OCI-LY1 (cell line): ENCODE measurements at regions not wholly inside any gene's neighbourhood (a gene's known extent, or its start where the extent isn't known, plus 50 kb on each side); places are given as distances from the start of the nearest gene placed in this dataset.

Experiments
- H2AFZ ChIP-seq: fragments of 200-600 bp; sonication (generic), shearing (Covaris generic); 2 replicates; pipeline ENCODE4 v1.6.0; 2014; ENCODE audit warnings: antibody characterized with exemption, mild to moderate bottlenecking, low read length
- H3F3A ChIP-seq: fragments of 200-600 bp; sonication (generic), shearing (Covaris generic); 2 replicates; pipeline ENCODE4 v1.6.0; 2014; ENCODE audit warnings: mild to moderate bottlenecking, antibody characterized with exemption, low read length, moderate library complexity; ENCODE audit not compliant: insufficient read depth
- H3K27ac ChIP-seq: fragments of 200-600 bp; sonication (generic); 2 replicates; pipeline ENCODE4 v1.5.1; 2014; ENCODE audit warnings: low read length, mixed run types, mild to moderate bottlenecking, low read depth; ENCODE audit not compliant: poor library complexity, severe bottlenecking
- H3K27me3 ChIP-seq: fragments of 200-600 bp; sonication (generic); 2 replicates; pipeline ENCODE4 v1.6.0; 2014; ENCODE audit warnings: antibody characterized with exemption, mild to moderate bottlenecking, low read length, moderate library complexity; ENCODE audit not compliant: insufficient read depth
- H3K36me3 ChIP-seq: fragments of 200-600 bp; sonication (generic); 2 replicates; pipeline ENCODE4 v1.6.1; 2014; ENCODE audit warnings: mild to moderate bottlenecking, antibody characterized with exemption, low read length, moderate library complexity, mixed read lengths; ENCODE audit not compliant: insufficient read depth
- H3K4me1 ChIP-seq: fragments of 200-600 bp; sonication (generic); 2 replicates; pipeline ENCODE4 v1.5.1; 2014; ENCODE audit warnings: mild to moderate bottlenecking, low read length, moderate library complexity; ENCODE audit not compliant: insufficient read depth, severe bottlenecking
- H3K4me2 ChIP-seq: fragments of 200-600 bp; sonication (generic), shearing (Covaris generic); 2 replicates; pipeline ENCODE4 v1.6.1; 2014; ENCODE audit warnings: low read length
- H3K4me3 ChIP-seq: fragments of 200-600 bp; sonication (generic); 2 replicates; pipeline ENCODE4 v1.5.1; 2014; ENCODE audit warnings: low read length, low read depth, mild to moderate bottlenecking, mixed read lengths; ENCODE audit not compliant: poor library complexity, severe bottlenecking
- H3K79me2 ChIP-seq: fragments of 200-600 bp; shearing (Covaris generic); 2 replicates; pipeline ENCODE4 v1.6.1; 2016; ENCODE audit warnings: mixed run types, low read length, mixed read lengths; ENCODE audit not compliant: insufficient read depth
- H3K9ac ChIP-seq: fragments of 200-600 bp; sonication (generic), shearing (Covaris generic); 2 replicates; pipeline ENCODE4 v1.6.1; 2014; ENCODE audit warnings: mild to moderate bottlenecking, low read length, mixed read lengths
- H3K9me2 ChIP-seq: fragments of 200-600 bp; sonication (generic), shearing (Covaris generic); 2 replicates; pipeline ENCODE4 v1.6.1; 2014; ENCODE audit warnings: low read depth, mild to moderate bottlenecking, low read length, mixed read lengths
- H3K9me3 ChIP-seq: fragments of 200-600 bp; shearing (Covaris generic); 2 replicates; pipeline ENCODE4 v1.6.1; 2014; ENCODE audit warnings: low read length, mixed read lengths
- H4K20me1 ChIP-seq: fragments of 200-600 bp; sonication (generic), shearing (Covaris generic); 2 replicates; pipeline ENCODE4 v1.6.0; 2016; ENCODE audit warnings: mild to moderate bottlenecking, low read length; ENCODE audit not compliant: insufficient read depth
- EZH2 ChIP-seq: fragments of 200-600 bp; sonication (generic), shearing (Covaris generic); IDR thresholded peaks from 2 replicates; pipeline ENCODE4 v1.8.0; 2017; ENCODE audit warnings: borderline replicate concordance, mixed run types, mild to moderate bottlenecking, antibody characterized with exemption, low read length, moderate library complexity, mixed read lengths
- TF ChIP-seq, protein P1 (sequence below): fragments of 200-600 bp; sonication (generic), shearing (Covaris generic); IDR thresholded peaks from 2 replicates; pipeline ENCODE4 v1.5.1; 2017; ENCODE audit warnings: mild to moderate bottlenecking, antibody characterized with exemption, low read length, moderate library complexity, mixed read lengths

- no peaks in the 10 kb centered on the region for H3K4me1 ChIP-seq
Observed at GRCh38 chr20:52490711-52491430, 299.3 kb upstream of the ZFP64 start.

GRCh38 chr20:52484438-52484837 lies 292.9 kb upstream of the ZFP64 start:
- no peaks in the 10 kb centered on the region for H3K9me2 ChIP-seq
- H3K9ac ChIP-seq = no peak overlapping the region
- no peaks in the 10 kb centered on the region for H3K4me1 ChIP-seq
- no peaks in the 10 kb centered on the region for H3K9me3 ChIP-seq
- no peak for TF ChIP-seq EZH2
- TF ChIP-seq, protein P1, sequence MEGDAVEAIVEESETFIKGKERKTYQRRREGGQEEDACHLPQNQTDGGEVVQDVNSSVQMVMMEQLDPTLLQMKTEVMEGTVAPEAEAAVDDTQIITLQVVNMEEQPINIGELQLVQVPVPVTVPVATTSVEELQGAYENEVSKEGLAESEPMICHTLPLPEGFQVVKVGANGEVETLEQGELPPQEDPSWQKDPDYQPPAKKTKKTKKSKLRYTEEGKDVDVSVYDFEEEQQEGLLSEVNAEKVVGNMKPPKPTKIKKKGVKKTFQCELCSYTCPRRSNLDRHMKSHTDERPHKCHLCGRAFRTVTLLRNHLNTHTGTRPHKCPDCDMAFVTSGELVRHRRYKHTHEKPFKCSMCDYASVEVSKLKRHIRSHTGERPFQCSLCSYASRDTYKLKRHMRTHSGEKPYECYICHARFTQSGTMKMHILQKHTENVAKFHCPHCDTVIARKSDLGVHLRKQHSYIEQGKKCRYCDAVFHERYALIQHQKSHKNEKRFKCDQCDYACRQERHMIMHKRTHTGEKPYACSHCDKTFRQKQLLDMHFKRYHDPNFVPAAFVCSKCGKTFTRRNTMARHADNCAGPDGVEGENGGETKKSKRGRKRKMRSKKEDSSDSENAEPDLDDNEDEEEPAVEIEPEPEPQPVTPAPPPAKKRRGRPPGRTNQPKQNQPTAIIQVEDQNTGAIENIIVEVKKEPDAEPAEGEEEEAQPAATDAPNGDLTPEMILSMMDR = no peak
- H3K27me3 ChIP-seq = no peaks in the 10 kb centered on the region
- no peaks in the 10 kb centered on the region for H3K36me3 ChIP-seq
- no peak overlapping the region for H3K4me2 ChIP-seq
- no peak overlapping the region for H2AFZ ChIP-seq
- no peaks in the 10 kb centered on the region for H3F3A ChIP-seq
- no peaks in the 10 kb centered on the region for H3K79me2 ChIP-seq
- H4K20me1 ChIP-seq = no peaks in the 10 kb centered on the region
- H3K4me3 ChIP-seq = no peak overlapping the region
- no peak overlapping the region for H3K27ac ChIP-seq

More at GRCh38 chr20:52490711-52491430, 299.3 kb upstream of the ZFP64 start:
- H3K27me3 ChIP-seq = no peaks in the 10 kb centered on the region
- TF ChIP-seq, protein P1 = no peak
- TF ChIP-seq EZH2 = no peak
- H4K20me1 ChIP-seq = no peaks in the 10 kb centered on the region
- no peaks in the 10 kb centered on the region for H3K79me2 ChIP-seq
- H3K9ac ChIP-seq = no peak overlapping the region
- H3K9me2 ChIP-seq = no peaks in the 10 kb centered on the region
- H3K27ac ChIP-seq = no peak overlapping the region
- no peaks in the 10 kb centered on the region for H3K36me3 ChIP-seq
- no peaks in the 10 kb centered on the region for H3K9me3 ChIP-seq
- no peak overlapping the region for H3K4me3 ChIP-seq
- H3F3A ChIP-seq = no peaks in the 10 kb centered on the region
- H2AFZ ChIP-seq = no peak overlapping the region
- H3K4me2 ChIP-seq = no peak overlapping the region

DNA sequence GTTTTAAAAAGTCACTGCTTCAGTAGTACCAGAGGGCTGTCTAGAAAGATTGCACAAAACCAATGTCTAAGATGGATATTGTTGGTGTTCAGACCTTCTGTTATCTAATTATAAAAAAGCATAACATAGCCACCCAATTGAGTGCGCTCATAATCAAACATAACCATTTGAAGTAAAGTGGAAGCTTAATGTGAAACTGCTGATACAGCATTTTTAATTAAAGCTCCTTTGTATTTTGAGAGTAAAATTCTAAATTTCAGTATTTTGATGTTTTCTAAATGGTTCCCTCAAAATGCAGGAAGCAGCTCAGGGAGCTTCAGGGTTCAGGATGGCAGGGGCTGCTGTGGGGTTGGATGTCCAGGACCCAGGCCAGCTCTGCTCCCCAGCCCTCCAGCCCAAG lies 291.8 kb upstream of the ZFP64 start:
- no peaks in the 10 kb centered on the region for H3K36me3 ChIP-seq
- H3K79me2 ChIP-seq = no peaks in the 10 kb centered on the region
- H2AFZ ChIP-seq = no peak overlapping the region
- H3K9me3 ChIP-seq = no peaks in the 10 kb centered on the region
- no peaks in the 10 kb centered on the region for H4K20me1 ChIP-seq
- no peaks in the 10 kb centered on the region for H3K9me2 ChIP-seq
- H3K4me1 ChIP-seq = no peaks in the 10 kb centered on the region
- no peaks in the 10 kb centered on the region for H3K27me3 ChIP-seq
- TF ChIP-seq, protein P1 = no peak
- no peak for TF ChIP-seq EZH2
- H3K4me2 ChIP-seq = no peak overlapping the region
- H3F3A ChIP-seq = no peaks in the 10 kb centered on the region
- H3K27ac ChIP-seq = no peak overlapping the region
- H3K9ac ChIP-seq = no peak overlapping the region
- no peak overlapping the region for H3K4me3 ChIP-seq
